ENCODE measurements at regions not wholly inside any gene's neighbourhood (a gene's known extent, or its start where the extent isn't known, plus 50 kb on each side); places are given as distances from the start of the nearest gene placed in this dataset.

DNA sequence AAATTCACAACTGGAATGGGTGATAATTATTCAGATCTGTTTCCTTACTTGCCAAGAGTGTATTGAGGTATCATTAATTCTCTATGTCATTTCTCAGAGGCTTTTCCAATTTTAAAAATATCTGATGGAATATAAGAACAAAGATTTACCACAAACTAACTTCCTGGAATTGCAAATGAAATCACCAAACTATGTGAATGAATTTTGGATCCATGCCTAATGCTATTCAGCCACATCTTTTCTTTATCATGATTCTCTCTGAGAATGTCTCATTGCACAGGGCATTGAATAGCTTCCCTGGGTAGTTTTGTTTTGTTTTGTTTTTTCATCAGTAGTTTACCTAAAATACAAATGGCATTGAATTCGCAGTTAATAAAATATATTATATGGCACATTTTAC lies 146.9 kb upstream of the FBN2 start:
- TF ChIP-seq, protein P1, sequence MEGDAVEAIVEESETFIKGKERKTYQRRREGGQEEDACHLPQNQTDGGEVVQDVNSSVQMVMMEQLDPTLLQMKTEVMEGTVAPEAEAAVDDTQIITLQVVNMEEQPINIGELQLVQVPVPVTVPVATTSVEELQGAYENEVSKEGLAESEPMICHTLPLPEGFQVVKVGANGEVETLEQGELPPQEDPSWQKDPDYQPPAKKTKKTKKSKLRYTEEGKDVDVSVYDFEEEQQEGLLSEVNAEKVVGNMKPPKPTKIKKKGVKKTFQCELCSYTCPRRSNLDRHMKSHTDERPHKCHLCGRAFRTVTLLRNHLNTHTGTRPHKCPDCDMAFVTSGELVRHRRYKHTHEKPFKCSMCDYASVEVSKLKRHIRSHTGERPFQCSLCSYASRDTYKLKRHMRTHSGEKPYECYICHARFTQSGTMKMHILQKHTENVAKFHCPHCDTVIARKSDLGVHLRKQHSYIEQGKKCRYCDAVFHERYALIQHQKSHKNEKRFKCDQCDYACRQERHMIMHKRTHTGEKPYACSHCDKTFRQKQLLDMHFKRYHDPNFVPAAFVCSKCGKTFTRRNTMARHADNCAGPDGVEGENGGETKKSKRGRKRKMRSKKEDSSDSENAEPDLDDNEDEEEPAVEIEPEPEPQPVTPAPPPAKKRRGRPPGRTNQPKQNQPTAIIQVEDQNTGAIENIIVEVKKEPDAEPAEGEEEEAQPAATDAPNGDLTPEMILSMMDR (IDR thresholded peaks at IDR 0.05), result no peak
- TF ChIP-seq POLR2AphosphoS5 (IDR thresholded peaks at IDR 0.05), result no peak
